A549 (cell line): ENCODE measurements at regions not wholly inside any gene's neighbourhood (a gene's known extent, or its start where the extent isn't known, plus 50 kb on each side); places are given as distances from the start of the nearest gene placed in this dataset.

Experiments
- CEBPB ChIP-seq, 2 experiments: fragments of >200 bp in 1 of 2; sonication (Bioruptor Twin) in 1 of 2; formaldehyde crosslinking in 1 of 2; IDR thresholded peaks; 2 replicates each; pipeline ENCODE4 v1.6.1; 2012 to 2016
- CTCF ChIP-seq: fragments of >200 bp; sonication (Bioruptor Twin); formaldehyde crosslinking; IDR thresholded peaks from 3 replicates; pipeline ENCODE4 v1.5.1; 2016
- EHMT2 ChIP-seq: fragments of 200-600 bp; sonication (generic); IDR thresholded peaks from 2 replicates; pipeline ENCODE4 v1.6.1; 2016; ENCODE audit warnings: antibody characterized with exemption, low read depth, mild to moderate bottlenecking, moderate library complexity
- HOXB5 ChIP-seq: fragments of 250-450 bp; sonication (Bioruptor Pico); IDR thresholded peaks from 2 replicates; pipeline ENCODE4 v1.5.0; 2020; ENCODE audit warnings: mild to moderate bottlenecking, moderate library complexity
- MAZ ChIP-seq: fragments of 150-350 bp; IDR thresholded peaks from 2 replicates; pipeline ENCODE4 v1.6.1; 2014; ENCODE audit warnings: antibody characterized with exemption, low read depth, low read length, borderline replicate concordance
- PBX3 ChIP-seq: IDR thresholded peaks from 2 replicates; pipeline ENCODE4 v1.6.1; 2012
- PHF8 ChIP-seq: fragments of 200-600 bp; sonication (generic); IDR thresholded peaks from 2 replicates; pipeline ENCODE4 v1.6.1; 2016; ENCODE audit warnings: low read depth, mild to moderate bottlenecking, antibody characterized with exemption, moderate library complexity, borderline replicate concordance
- POLR2A ChIP-seq: IDR thresholded peaks from 2 replicates; pipeline ENCODE4 v1.6.1; 2012; ENCODE audit warnings: mild to moderate bottlenecking, low read length
- RAD21 ChIP-seq, 2 experiments: fragments of >200 bp in 1 of 2; sonication (Bioruptor Twin) in 1 of 2; formaldehyde crosslinking in 1 of 2; IDR thresholded peaks in 1 of 2; conservative IDR thresholded peaks in 1 of 2; 2 replicates in 1 of 2; 3 replicates in 1 of 2; pipeline ENCODE4 v1.6.1; 2012 to 2018; ENCODE audit warnings: inconsistent platforms in 1 of 2
- SMC3 ChIP-seq: fragments of >200 bp; sonication (Bioruptor Twin); formaldehyde crosslinking; IDR thresholded peaks from 3 replicates; pipeline ENCODE4 v1.6.1; 2018; ENCODE audit warnings: inconsistent platforms

- TF ChIP-seq RAD21 (conservative IDR thresholded peaks at IDR 0.05 in 1 of 2, IDR thresholded peaks at IDR 0.05 in 1 of 2), result no peak
- no peak for TF ChIP-seq POLR2A
- no peak for TF ChIP-seq EHMT2
- TF ChIP-seq CTCF, result no peak
- TF ChIP-seq PHF8, result no peak
- TF ChIP-seq SMC3, result no peak
- no peak for TF ChIP-seq CEBPB (IDR thresholded peaks at IDR 0.05)
- TF ChIP-seq HOXB5 (CRISPR knock-in tag), result no peak
- no peak for TF ChIP-seq PBX3
- TF ChIP-seq MAZ, result no peak
These were observed 333.2 kb upstream of the MGMT start for GRCh38 chr10:129133856-129134255.
